Globus pallidus (tissue), 1 donor: ENCODE measurements at regions not wholly inside any gene's neighbourhood (a gene's known extent, or its start where the extent isn't known, plus 50 kb on each side); places are given as distances from the start of the nearest gene placed in this dataset.
"Not testable (repeated sequence)": the region's sequence is repeated elsewhere in the genome, so short reads cannot be mapped to it uniquely, and the experiment has no call there.

Source experiments
- DNase-seq: peaks from one replicate; pipeline ENCODE4 v3.0.0-alpha.2; 2015; ENCODE audit warnings: low spot score

DNA sequence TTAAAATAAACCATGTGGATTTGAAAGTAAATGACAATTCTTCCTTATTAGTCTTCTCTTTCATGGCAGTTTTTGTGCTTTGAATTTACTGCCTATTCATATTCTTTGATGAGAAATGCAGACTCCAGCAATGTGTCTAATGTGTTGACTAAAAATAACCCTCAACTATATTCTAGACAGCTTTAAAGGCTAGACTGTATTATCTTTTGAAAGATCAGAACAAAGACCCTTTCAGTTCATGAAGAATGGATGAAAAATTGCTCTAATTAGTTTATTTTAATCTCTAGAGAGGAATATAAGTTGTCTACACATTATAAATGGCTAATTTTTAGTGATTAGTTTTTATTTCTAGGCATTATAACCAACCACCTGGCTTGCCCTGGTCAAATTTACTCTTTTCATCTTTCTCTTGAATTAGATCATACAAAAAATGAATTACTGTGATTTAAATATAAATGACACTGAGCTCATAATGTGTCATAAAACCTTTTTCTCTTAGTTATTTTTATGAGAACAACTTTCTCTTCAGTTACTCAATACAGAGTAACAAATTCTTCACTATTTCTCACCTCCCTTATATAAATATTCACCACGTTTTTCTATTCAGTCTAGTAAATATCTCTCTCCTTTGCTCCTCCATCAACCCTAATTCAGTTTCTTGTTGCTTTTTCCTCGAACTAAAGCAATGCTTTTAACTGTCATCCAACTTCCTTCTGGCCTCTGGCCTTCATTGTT, 428.5 kb upstream of the TMPRSS15 start:
- no peak for DNase-seq

DNA sequence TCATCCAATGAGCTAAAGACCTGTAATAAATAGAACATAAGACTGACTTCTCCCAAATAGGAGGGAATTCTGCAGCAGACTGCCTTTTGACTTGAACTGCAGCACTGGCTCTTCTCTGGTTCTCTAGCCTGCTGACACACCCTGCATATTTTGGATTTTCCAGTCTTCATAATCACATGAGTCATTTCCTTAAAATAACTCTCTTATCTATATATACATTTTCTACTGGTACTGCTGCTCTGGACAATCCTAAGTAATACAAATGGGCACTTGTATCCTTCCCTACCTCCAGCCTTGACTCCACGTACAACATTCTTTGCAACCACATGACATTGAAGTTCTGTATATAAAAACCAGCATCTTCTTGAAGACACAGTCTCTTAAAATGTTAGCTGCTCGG, 429.4 kb upstream of the TMPRSS15 start:
- no peak for DNase-seq

DNA sequence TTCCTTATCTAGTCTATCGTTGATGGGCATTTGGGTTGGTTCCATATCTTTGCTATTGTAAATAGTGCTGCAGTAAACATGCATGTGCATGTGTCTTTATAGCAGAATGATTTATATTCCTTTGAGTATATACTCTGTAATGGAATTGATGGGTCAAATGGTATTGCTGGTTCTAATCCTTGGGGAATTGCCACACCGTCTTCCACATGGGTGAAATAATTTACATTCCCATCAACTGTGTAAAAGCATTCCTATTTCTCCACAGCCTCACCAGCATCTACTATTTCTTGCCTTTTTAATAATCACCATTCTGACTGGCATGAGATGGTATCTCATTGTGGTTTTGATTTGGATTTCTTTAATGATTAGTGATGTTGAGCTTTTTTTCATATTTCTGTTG, 430.5 kb upstream of the TMPRSS15 start:
- not testable (repeated sequence) for DNase-seq

DNA sequence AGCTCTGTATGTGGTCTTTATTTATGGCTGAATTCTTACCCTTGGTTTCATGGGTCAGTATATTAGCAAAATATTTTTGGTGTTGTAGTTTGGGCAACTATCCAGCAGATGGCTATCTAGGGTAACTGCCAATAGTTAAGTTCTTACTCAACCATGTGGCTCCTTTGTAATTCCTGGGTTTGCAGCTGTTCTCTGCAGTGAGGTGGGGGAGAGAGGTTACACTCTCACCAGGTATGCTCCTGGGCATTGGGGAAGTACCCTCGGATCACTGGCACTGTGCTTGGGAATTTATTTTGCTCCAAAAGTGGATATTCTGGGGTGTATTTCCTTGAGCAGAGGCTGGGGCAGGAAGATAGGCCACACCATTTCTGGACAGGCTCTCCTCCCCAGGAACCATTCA, 436.7 kb upstream of the TMPRSS15 start:
- DNase-seq: no peak

DNA sequence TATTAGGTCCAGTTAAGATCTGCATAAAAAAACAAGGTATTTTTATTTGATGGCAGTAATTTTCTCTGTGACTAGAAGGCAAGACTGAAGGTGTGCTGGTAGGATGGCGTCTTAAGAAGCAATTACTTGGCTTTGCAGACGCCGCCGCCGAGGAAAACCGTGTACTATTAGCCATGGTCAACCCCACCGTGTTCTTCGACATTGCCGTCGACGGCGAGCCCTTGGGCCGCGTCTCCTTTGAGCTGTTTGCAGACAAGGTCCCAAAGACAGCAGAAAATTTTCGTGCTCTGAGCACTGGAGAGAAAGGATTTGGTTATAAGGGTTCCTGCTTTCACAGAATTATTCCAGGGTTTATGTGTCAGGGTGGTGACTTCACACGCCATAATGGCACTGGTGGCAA, 454.0 kb upstream of the TMPRSS15 start:
- not testable (repeated sequence) for DNase-seq

DNA sequence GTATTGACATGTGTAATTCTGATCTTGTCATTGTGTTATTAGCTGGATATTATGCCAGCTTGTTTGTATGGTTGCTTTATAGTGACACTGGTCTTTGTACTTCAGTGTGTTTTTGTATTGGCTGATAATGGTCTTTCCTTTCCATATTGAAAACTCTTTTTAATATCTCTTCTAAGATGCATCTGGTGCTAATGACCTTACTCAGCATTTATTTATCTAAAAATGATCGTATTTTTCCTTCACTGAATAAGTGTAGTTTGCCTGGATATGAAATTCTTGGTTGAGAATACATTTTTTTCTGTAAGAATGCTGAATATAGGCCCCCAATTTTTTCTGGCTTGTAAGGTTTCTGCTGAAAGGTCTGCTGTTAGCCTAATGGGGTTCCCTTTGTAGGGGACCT, 465.5 kb upstream of the TMPRSS15 start:
- no peak for DNase-seq

DNA sequence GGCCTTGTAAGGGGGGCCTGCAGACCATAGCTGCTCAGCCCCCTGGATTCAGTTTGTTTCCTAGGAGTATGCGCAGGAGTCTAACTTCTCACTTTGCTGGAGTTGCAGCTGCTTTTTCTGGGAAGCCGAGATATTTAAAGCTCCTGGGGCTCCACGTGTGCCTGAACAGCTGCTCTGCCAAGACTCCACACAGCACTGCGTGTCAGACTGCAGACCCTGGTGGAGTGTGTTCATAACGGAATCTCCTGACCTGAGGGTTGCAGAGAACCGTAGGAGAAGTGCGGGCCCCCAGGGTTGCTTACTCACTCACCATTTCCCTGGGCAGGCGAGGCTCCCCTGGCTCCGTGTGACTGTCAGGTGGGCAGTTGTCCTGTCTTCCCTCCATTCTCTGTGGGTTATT, 474.3 kb upstream of the TMPRSS15 start:
- DNase-seq: no peak

DNA sequence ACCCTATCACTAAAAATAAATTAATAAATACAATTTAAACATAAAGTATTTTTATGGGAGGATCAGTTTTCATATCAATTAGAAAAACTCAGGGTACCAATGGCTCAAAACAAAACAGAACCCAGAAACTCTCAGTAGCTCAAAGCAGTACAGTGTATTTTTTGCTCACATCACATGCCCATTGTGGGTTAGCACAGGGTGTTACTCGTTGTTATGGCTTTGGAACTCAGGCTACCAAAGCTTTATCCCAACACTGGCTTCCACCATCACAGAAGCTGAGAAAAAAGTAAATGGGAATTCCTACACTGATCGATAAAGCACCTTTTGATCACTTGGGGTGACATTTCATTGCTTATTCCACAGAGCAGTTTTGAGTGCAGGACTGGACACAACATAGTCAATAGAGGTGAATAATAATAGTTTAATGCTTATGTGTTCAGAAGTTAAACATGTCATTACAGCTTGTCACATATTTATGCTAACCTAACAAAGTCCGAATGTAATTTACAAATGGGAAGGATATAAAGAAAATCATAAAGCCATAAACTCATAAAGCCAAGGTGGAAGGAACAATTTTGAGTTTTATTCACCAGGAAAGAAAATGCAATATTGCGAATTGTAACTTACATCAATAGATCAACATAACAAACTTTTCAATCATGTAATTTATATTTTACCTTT, 484.5 kb upstream of the TMPRSS15 start:
- no peak for DNase-seq

DNA sequence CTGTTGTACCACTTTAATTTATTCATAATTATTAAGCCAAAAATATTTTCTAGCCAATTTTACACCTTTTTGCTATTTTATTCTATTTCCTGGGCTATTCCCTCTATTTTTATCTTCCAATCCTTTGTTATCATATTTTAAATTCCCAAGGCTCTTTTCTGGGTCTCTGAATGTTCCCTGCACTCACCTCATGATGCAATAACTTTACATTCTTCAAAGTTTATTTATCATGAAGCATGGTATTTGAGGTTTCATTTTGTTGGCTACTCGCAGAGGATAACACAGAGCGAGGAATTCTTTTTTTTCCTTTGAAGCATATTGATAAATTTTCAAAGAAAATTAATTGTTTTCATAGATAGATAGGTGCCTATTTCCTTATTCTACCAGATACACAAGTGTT, 489.8 kb upstream of the TMPRSS15 start:
- no peak for DNase-seq

DNA sequence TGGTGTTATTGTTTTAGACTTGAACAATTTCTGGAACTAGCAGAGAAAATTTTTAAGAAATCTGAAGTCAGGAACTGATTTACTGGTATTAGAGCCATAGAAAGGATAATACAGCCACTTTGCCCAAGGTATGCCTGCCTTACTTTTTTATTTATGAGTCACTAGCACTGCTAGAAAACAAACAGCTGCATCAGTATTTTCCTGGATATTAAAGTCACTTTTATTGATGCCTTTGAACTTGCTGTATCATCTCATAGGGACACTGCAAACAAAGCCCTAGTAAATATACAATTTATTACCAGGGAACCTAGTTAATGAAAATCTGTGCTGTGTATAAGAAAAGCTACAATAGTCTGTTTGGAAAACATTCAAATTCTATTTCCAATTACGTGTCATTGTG, 490.8 kb upstream of the TMPRSS15 start:
- DNase-seq: no peak

DNA sequence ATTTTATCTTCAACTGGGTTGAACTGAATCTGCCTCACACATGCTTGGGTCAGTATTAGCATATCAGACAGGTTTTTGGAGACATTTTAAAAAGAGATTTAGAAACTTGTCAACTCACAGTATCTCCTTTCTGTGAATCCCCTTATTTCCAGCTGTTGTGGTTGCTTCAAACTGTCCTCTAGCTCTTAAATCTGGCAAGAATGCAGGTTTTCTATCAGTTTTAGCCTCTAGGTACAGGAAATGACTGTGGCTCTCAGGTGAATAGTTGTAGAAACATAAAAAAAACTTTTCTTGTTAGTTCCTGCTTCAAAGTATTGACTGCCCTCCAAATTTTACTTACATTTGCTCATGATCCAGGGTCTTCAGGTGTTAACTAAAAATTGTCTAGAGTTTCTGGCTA, 495.7 kb upstream of the TMPRSS15 start:
- no peak for DNase-seq

DNA sequence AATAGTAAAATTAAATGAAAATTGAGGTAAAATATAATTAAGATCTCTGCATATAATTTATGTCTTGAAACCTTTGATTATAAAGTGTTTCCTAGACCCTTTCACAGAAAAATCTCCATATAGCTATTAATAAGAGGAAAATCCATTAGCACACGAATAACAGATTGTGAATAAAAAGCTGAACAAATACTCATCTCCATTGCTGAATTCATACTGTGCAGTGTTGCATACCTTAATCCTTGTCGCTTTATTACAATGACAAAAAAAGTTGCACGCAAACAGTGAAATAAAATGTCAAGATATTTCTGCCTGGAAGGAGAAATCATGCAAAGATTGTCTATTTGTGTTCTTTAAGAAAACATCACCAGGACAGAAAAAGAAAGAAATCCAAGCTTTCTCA, 499.1 kb upstream of the TMPRSS15 start:
- no peak for DNase-seq

DNA sequence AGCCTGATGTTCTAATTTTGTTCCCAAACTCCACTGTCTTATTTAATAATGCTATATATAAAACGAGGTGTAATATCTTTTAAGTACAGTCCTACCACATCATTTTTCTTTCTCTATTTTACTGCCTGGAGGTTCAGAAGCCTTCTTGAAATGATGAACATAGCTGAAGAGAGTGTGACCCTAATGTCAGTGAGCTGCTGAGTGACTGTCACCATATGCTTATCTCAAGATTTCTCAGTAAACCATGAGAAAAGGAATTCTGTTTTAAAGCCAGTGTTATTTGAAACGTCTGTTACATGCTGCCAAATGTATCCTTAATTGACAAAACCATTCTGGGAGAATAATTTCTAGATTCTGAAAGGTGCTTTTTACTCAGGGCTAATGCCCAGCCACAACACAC, 503.5 kb upstream of the TMPRSS15 start:
- DNase-seq: no peak

DNA sequence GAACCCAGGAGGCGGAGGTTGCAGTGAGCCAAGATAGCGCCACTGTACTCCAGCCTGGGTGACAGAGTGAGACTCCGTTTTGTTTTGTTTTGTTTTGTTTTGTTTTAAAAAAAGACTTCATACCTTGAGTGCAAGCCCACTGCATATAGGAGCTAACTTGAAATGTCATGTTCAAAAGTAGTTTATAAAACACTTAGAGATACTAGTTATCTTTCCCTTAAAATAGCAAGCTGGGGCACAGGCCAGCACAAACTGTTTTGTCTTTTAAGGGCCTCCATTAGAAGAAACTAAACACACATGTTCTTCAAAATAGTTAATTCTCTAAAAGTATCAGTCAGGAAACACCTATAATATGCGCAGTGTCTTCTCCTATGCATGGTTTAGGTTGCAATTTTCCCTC, 505.1 kb upstream of the TMPRSS15 start:
- DNase-seq: no peak

DNA sequence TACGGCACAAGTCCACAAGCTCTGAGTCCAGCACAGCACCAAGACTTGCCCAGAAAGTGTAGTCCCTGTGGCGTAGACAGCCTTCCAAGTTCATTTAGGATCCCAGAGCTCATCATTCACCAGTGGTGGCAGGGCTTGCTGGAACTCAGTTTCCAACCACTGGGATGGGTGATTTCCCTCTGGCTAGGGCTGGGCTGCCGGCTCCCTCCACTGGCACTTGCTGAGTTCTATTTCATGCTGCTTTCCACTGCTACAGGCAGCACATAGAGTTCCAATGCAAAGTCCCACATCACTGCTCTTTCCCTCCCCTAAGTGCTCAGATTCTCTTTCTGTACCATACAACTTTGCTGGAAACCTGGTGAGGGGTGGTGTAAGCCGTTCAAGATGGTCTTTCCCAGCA, 510.3 kb upstream of the TMPRSS15 start:
- DNase-seq: no peak

DNA sequence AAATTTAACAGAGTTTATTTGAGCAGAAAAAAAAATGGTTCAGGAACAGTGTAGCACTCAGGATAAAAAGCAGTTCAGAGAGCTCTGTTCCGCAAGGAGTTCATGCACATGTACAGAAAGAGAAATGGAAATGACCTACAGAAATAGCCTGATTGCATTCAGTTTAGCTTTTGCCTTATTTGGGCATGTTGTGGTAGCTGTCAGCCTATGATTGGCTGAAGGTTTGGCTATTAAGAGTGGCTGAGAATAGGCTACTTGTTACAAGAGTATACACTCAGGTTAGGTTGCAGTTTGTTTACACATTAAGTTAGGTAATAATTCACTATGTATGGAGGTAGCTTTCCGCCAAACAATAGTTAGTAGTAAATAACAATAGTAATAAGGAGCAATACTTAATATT, 511.0 kb upstream of the TMPRSS15 start:
- no peak for DNase-seq

DNA sequence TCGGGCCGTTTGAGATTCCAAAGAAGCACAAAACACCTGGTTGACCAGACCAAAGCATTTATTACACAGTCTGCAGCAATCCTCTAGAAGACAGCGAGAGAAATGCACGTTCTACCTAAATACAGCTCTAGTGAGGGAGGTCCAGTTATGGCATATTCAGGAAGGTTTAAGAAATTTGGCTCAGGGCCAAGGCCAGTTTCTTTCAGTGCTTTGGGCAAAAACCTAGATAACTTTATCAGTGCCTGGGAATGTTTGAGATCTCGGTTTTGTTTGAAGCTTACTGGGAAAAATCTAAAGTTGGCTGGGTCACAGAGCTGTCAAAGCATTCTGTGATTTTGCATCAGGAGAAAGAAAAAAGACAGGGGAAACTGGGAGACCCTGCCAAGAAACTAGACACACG, 514.0 kb upstream of the TMPRSS15 start:
- DNase-seq: no peak

DNA sequence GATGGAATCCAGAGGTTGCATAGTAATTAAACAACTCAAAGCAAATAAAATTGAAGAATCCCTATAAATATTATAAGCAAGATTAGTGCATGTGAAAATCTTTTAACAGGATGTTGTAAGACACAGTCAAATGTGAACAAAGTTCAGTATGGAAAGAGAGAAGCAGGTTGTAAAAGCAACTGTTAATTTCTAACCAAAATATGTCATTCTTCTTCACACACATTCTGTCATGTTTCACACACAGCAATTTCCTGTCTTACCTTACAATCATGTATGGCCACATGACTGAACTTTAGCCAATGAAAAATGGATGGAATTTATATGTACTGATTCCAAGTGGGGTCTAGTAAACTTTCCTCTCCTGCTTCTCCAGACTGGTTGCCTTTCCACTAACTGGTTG, 527.7 kb upstream of the TMPRSS15 start:
- DNase-seq: no peak

DNA sequence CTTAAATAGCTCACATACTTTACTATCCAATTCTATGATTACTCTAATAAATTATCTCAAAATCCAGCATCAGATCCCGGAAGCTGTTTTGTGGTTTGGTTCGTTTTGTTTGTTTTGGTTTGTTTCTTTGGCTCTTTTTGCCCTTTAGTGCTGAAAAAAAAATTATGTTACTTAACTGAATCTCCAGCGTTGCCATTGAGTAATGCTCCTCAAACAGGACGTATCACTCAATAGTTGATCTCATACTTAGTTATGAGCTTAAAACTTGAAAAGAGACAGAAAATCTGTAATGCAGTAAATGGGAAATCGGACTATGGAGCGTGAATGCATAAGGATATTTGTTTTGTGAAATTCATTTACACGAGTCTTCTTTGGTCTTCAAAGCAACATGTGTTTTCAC, 533.8 kb upstream of the TMPRSS15 start:
- DNase-seq: no peak

DNA sequence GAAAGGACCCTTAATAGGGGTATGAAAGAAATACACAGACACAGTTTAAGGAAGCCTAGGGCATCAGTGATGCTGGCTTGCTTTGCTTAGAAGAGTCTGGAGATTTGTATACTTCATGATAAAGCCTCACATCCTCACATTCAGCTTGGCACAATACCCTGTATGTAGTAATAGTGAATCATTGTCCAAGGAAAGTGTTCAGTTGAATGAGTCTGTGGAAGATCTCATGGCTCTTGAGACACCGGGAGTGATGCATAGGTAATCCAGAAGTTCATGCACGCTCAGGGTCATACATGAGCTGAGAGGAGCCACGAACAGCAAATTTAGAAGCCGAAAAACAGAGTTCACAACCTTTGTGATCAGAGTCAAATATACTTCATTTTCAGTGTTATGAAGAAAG, 537.2 kb upstream of the TMPRSS15 start:
- no peak for DNase-seq

DNA sequence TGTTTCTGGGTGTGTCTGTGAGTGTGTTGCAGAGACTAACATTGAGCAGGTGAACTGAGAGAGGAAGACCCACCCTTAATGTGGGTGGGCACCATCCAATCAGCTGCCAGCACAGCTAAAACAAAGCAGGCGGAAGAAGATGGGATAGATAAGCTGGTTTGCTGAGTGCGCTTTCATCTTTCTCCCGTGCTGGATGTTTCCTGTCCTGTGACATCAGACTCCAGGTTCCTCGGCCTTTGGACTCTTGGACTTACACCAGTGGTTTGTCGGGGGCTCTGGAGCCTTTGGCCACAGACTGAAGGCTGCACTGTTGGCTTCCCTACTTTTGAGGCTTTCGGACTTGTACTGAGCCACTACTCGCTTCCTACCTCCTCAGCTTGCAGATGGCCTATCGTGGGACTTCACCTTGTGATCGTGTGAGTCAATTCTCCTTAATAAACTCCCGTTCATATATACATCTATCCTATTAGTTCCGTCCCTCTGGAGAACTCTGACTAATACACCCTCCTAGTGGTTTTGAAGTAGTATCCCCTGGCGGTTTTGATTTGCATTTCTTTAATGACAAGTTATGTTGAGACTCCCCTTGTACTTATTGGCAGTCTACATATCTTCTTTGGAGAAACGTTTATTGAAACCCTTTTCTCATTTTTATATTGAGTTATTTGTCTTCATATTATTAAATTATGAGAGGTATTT, 546.6 kb upstream of the TMPRSS15 start:
- no peak for DNase-seq

DNA sequence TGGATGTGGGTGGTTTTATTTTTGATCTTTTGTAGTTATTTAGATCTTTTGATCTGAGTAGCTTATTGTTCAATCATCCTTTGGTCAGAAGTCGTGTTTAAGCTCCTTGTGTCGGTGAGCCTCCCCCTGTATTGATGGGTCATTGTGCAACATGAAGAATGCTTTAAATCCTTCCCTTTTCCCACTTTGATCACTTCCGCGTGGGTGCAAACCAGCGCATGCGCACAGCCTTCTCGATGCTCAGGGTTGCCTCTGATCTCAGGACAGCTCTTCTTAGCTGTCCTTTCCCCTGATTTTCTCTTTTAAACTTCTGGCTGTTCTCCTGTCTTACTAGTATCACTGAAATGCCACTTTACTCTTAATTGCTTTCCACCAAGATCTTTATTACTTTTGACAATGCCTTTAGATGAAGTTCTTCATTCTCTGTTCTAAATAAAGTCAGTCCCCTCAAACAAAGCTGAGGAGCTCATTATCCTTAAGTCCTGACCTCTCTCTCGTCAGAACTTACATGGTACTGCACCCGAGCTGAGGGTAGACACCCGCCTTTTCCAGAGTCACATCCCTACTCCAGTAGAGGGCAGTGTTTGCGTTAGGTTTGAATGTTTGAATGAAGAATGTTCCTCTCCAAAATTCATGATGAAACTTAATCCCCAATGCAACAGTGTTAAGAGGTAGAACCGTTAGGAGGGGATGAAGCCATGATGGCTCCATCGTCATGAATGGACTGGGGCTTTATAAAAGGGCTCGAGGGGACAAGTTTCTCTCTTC, 547.9 kb upstream of the TMPRSS15 start:
- DNase-seq: peak; percentile 34

DNA sequence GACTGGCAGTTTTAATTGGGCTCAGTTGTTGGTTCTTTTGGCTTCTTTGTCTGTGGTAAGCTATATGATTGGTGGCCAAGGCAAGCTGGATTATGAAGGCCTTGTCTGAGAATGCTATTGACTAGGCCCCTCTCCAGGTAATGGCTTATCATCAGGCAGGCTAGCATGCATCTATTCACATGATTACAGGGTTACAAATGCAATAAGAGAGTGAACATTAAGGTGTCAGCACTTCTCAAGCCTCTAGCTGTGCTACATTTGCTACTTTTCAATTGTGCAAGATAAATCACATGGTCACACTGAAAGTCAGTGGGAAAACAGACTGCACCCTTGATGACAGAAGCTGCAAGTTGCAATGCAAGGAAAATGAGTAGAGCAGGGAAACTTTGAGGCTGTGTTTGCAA, 550.9 kb upstream of the TMPRSS15 start:
- DNase-seq: no peak
